ENCODE measurements at regions not wholly inside any gene's neighbourhood (a gene's known extent, or its start where the extent isn't known, plus 50 kb on each side); places are given as distances from the start of the nearest gene placed in this dataset.

GRCh38 chr3:144307951-144308350, 336.3 kb downstream of the DIPK2A start:
- no peak for DNase-seq

- no peak for DNase-seq
Measured at GRCh38 chr3:144308396-144308795, 336.8 kb downstream of the DIPK2A start.

- no peak for DNase-seq
Measured at GRCh38 chr3:144312702-144313101, 341.1 kb downstream of the DIPK2A start.

- no peak for DNase-seq
Measured at GRCh38 chr3:144314946-144315345, 343.3 kb downstream of the DIPK2A start.

- no peak for DNase-seq
Measured at GRCh38 chr3:144317961-144318360, 346.3 kb downstream of the DIPK2A start.

- no peak for DNase-seq
Measured at GRCh38 chr3:144324076-144324475, 352.5 kb downstream of the DIPK2A start.

GRCh38 chr3:144332868-144333267, 361.2 kb downstream of the DIPK2A start:
- DNase-seq: no peak

GRCh38 chr3:144341471-144341870, 369.8 kb downstream of the DIPK2A start:
- DNase-seq: no peak

- no peak for DNase-seq
Measured at GRCh38 chr3:144343343-144343742, 371.7 kb downstream of the DIPK2A start.

- no peak for DNase-seq
Measured at GRCh38 chr3:144343777-144344176, 372.2 kb downstream of the DIPK2A start.

GRCh38 chr3:144344925-144345548, 373.4 kb downstream of the DIPK2A start:
- no peak for DNase-seq

- DNase-seq: no peak
Measured at GRCh38 chr3:144350125-144350524, 378.5 kb downstream of the DIPK2A start.

GRCh38 chr3:144351011-144351410, 379.4 kb downstream of the DIPK2A start:
- DNase-seq: no peak

GRCh38 chr3:144351773-144352365, 380.2 kb downstream of the DIPK2A start:
- no peak for DNase-seq

- DNase-seq: no peak
Measured at GRCh38 chr3:144358191-144358590, 386.6 kb downstream of the DIPK2A start.

- DNase-seq: peak; percentile 21
Measured at GRCh38 chr3:144361002-144361401, 389.4 kb downstream of the DIPK2A start.

- peak; percentile 80 for DNase-seq
Measured at GRCh38 chr3:144362126-144362525, 390.5 kb downstream of the DIPK2A start.

GRCh38 chr3:144363856-144364255, 392.2 kb downstream of the DIPK2A start:
- peak; percentile 2 for DNase-seq

- DNase-seq: peak; percentile 26
Measured at GRCh38 chr3:144364737-144365136, 393.1 kb downstream of the DIPK2A start.

GRCh38 chr3:144369129-144369879, 397.7 kb downstream of the DIPK2A start:
- no peak for DNase-seq

- DNase-seq: no peak
Measured at GRCh38 chr3:144375088-144375487, 403.5 kb downstream of the DIPK2A start.

GRCh38 chr3:144380849-144381248, 409.2 kb downstream of the DIPK2A start:
- no peak for DNase-seq

GRCh38 chr3:144381607-144382006, 410.0 kb downstream of the DIPK2A start:
- no peak for DNase-seq

Measured in fibroblast of skin of abdomen (primary cell).